AG04449 (cell line): ENCODE measurements at regions not wholly inside any gene's neighbourhood (a gene's known extent, or its start where the extent isn't known, plus 50 kb on each side); places are given as distances from the start of the nearest gene placed in this dataset.

Source experiments
- CTCF ChIA-PET: fragments of 350-600 bp; formaldehyde crosslinking; extraction: SDS; loops from one replicate; lab custom pipeline; 2021; ENCODE audit warnings: antibody characterized with exemption; lab: Yijun Ruan, JAX
- POLR2A ChIA-PET: fragments of 400-600, 350-600 bp; formaldehyde crosslinking; extraction: SDS; loops from one replicate; lab custom pipeline; 2020; ENCODE audit warnings: antibody characterized with exemption, inconsistent platforms; lab: Yijun Ruan, JAX
- DNase-seq: peaks from one replicate; pipeline ENCODE4 v3.0.0-alpha.2; 2010; ENCODE audit warnings: low read depth, low spot score
- H3K4me3 ChIP-seq: 2 replicates; pipeline ENCODE4 v1.5.1; 2011; ENCODE audit warnings: low read depth, mild to moderate bottlenecking, control low read depth, low read length
- TF ChIP-seq, protein P1 (sequence below): IDR thresholded peaks from one replicate; pipeline ENCODE4 v1.5.1; 2011; ENCODE audit warnings: mild to moderate bottlenecking, moderate library complexity, low read length, control low read depth, inconsistent platforms; ENCODE audit not compliant: insufficient read depth; ENCODE audit errors: missing control alignments

DNA sequence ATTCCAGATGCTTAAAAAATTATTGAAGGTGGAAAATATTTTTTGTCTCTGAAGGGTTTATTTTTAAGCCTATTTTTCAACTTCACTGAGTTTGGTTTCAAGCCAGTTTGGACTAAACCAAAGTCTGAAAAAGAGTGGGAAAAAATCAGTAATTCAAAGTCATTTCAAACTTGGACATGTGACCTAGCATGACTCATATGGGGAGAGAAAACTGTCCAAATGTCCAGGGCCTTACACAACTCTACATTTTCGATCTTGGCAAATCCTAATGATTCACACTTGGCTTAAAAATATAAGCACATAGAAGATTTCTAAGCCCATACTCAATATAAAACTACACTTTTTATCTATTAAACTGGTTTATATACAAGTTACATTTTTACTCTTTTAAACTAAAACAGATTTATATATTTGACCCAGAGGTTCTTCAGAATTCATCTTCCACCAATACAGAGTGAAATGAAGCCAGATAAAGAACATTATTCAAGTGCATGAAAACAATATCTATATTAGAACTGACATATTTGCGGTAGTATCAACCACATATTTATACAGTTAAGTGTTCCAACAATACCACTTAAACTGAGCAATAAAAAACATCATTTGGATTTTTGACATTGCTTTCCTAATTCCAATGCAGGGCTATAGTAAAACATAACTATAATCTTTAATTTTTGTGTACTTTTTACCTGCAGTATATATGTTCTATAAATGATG is 110.3 kb upstream of the TCF21 start:
- CTCF ChIA-PET, result interaction anchor here (0.8 to 1.3 kb wide), 3 partner anchors 9 to 38 kb away, joined by 3 read pairs; no protein-coding TSS in a partner anchor
- H3K4me3 ChIP-seq, result no peak overlapping the region
- TF ChIP-seq, protein P1, sequence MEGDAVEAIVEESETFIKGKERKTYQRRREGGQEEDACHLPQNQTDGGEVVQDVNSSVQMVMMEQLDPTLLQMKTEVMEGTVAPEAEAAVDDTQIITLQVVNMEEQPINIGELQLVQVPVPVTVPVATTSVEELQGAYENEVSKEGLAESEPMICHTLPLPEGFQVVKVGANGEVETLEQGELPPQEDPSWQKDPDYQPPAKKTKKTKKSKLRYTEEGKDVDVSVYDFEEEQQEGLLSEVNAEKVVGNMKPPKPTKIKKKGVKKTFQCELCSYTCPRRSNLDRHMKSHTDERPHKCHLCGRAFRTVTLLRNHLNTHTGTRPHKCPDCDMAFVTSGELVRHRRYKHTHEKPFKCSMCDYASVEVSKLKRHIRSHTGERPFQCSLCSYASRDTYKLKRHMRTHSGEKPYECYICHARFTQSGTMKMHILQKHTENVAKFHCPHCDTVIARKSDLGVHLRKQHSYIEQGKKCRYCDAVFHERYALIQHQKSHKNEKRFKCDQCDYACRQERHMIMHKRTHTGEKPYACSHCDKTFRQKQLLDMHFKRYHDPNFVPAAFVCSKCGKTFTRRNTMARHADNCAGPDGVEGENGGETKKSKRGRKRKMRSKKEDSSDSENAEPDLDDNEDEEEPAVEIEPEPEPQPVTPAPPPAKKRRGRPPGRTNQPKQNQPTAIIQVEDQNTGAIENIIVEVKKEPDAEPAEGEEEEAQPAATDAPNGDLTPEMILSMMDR, result no peak
- peak; percentile 76 for DNase-seq
- POLR2A ChIA-PET, result interaction anchor here (0.6 kb wide), 1 partner anchor 10 kb away, joined by 4 read pairs; no protein-coding TSS in a partner anchor

DNA sequence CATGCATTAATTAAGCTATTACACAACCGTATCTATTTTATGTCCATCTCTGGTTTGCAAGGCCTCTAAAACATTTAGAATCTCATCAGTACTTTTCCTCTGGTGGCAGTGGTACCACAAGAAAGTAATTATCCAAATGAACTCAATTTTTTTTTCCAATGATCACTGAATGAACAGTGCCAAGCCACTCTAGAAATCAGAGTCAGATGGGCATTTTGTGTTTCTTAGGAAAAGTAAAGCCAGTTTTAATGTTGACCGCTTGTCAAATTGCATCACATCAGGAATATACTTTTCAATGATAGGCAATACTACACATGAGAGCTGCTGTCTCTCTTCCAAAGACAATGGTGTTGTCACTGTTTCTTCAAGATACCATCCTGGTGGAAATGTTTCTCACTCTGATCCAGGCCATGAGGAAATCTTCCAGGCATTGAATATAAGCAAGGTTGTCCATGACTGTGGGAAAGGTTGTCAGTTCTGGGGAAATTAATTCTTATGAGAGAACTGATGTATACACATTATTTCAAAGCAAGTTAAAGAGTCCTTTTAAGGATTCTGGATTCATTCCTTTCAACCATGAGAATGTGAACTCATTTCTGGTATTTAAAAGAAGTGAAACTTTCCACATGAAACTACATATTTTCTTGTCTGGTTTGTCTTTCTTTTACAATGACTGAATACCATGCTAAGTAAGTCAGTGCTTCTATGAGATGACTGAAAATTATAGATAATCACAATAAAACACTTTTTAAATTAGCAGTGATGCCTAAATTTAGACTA is 108.8 kb upstream of the TCF21 start:
- DNase-seq, result no peak
- ChIA-PET CTCF (interaction anchor here (0.9 to 1.3 kb wide), 4 partner anchors 9 to 211 kb away, joined by 3 to 4 read pairs (median 3); no protein-coding TSS in a partner anchor), POLR2A (no interaction called here)
- no peak overlapping the region for H3K4me3 ChIP-seq
- TF ChIP-seq, protein P1, result no peak

DNA sequence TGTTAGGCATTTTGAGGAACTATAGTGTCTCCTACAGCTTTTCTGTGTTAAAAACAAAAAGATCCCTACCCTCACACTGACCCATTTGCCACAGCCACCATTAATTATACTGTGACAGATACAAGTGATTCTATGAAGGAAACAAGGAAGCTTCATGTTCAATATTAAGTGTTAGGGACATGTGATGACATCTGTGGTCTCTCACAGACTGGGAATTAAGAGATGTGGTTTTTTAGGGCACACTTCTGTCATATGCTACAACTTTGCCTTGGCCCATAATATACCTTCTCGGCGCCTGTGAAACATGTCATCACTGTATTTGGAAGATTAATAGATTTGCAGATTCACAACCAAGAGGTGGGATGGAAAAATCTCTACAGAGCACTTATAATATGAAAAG is 102.9 kb upstream of the TCF21 start:
- ChIA-PET POLR2A (no interaction called here), CTCF (no interaction called here)
- TF ChIP-seq, protein P1, result no peak
- DNase-seq, result no peak
- no peak overlapping the region for H3K4me3 ChIP-seq

DNA sequence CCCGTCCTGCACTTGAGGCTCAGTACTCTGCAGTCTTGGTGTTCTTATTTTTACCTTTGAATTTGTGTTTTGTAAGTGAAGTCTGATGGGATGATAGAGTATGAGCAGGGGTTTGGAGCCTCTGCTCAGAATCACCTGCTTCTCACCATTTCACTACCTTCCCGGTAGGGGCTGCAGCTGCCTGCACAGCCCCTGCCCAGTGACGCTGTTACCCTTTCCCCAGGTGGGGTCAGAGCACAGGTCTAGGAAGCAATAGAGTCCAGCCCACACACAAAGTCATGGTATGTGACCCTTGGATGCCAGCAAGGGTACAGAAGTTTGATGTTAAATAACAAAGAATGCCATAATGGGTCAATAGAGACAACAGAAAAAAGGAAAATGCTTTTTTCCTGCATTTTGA is 101.8 kb upstream of the TCF21 start:
- H3K4me3 ChIP-seq, result no peak overlapping the region
- POLR2A ChIA-PET, result no interaction called here
- CTCF ChIA-PET, result no interaction called here
- DNase-seq, result no peak
- TF ChIP-seq, protein P1, result no peak

DNA sequence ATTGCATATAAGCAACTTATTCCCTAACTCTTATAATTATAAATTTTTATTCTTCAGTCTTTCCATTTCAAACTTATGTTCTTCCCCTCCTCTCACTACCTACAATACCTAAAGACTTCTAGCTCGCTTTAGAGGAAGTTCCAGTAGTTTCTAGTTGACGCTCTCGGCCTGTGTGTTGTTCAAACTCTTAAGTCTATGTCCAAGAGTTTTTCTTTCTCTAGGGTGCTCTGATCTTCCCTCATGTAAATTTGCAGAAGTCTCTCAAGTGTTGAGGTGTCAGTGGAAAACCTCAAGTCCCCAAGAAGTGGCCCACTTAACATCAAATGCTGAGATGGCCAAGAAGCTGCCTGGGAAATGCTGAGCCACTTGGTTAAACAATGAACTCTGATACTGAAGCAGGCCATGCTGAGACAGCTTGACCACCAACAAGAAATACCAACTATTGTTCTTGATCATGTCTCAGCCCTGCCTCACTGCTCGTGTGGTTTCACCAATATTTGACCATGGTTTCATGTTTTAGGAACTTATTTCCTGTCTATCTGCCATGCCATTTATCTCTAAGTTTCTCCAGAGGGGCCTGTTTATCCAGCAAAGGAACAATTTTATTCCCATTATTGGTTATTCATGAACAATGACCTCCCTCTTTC is 100.9 kb upstream of the TCF21 start:
- TF ChIP-seq, protein P1, result no peak
- no peak overlapping the region for H3K4me3 ChIP-seq
- ChIA-PET CTCF (interaction anchor here (0.7 to 1.0 kb wide), 2 partner anchors 8 to 1037 kb away, joined by 3 to 4 read pairs; no protein-coding TSS in a partner anchor), POLR2A (no interaction called here)
- no peak for DNase-seq
